ENCODE measurements at regions not wholly inside any gene's neighbourhood (a gene's known extent, or its start where the extent isn't known, plus 50 kb on each side); places are given as distances from the start of the nearest gene placed in this dataset.

GRCh38 chr12:124440841-124441381, 126.5 kb downstream of the NCOR2 start:
- no peak for DNase-seq

DNA sequence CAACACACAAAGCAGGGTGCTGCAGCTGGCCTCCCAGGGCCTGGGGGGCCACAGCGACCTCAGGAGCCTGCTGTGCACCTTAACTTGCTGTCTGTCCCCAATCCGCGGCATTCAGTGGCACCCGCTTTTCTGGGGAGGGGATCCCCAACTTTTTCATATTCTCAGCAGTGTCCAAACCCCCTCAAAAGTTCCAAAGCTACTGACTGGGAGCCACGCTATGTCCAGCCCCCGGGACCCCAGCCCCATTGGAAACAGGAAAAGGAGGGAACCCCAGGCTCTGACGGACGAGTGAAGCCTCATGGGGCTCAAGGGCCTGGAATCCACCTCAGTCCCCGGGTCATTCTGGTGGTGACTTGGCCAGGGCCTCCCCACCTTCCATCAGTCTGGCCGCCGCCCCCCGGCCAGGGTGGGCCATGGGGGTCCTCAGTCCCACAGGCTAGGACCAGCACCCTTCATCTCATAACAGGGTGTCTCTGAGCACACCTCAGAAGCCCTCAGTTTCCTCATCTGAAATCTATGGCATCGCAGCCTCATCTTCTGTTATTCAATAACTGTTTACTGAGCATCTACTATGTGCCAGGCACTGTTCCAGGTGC, 127.3 kb downstream of the NCOR2 start:
- no peak for DNase-seq

DNA sequence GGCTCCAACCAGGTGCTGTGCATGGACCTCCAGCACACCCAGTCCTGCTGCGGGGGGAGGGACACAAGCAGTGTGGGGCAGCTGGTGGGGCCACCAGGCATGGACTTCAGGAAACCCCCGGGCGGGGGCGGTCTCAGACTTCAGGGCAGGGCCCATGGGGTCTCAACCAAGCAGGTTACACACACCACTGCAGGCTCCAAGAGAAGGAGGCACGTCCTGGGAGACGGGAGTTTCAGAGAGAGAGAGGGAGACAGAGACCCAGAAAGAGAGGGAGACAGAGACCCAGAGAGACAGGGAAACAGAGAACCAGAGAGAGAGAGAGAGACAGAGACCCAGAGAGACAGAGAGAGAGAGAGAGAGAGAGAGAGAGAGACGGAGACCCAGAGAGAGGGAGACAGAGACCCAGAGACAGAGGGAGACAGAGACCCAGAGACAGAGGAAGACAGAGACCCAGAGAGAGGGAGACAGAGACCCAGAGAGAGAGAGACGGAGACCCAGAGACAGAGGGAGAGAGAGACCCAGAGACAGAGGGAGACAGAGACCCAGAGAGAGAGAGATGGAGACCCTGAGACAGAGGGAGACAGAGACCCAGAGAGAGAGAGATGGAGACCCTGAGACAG, 128.9 kb downstream of the NCOR2 start:
- no peak for DNase-seq

DNA sequence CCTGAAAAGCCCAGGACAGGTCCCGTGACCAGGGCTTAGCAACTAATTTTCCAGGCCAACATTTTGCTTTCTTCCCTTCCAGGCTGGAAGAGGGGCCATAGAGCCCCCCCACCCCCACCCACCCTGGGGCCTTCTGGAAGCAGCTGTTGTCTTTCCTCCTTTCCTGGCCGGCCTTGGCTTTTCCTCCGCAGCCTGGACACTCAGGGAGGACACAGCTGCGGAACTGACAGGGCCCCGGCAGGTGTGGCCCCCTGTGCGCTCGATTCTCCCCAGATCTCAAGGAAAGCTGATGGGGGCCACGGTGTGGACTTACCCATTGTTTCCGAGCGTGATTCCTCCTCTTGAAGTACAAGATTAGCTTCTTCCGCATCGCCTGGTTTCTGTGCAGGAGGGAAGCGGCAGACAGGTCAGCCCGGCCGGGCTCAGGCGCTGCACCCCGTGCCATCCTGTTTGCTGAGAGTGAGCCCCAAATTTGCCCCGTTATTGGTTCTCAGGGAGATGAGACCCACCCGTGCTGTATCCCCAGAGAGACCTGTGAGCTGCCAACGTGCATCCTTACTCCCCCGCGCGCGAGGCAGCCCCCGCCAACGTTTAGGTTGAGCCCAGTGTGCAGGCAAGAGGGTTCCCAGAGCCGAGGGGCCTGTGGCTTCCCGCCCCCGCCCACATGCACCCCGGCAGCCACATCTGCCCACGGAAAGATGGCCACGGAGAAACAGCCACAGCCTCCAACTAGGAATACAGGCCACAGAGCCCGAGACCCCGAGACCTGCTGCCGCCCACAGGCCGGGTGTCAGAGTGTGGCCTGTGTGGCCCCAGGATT, 129.6 kb downstream of the NCOR2 start:
- DNase-seq = no peak

DNA sequence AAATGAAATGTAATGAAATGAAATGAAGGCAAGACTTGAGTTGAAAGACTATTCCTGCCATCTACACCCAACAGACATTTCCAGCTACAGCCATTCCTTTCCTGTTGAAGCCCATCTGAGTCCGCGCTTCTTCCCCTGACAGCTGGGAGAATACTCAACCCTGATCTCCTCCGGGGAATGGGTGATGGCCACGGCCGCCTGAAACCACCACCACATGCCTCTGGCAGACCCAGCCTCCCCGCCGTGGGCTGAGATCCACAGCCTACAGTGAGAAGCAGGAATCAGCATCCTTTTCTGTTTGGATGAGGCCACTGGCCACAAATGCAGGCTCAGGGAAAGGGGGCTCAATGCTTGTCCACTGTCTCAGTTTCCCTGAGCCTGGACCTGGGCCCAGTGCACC, 130.3 kb downstream of the NCOR2 start:
- no peak for DNase-seq

GRCh38 chr12:124436366-124436765, 131.0 kb downstream of the NCOR2 start:
- DNase-seq = no peak

GRCh38 chr12:124435806-124436345, 131.5 kb downstream of the NCOR2 start:
- DNase-seq = no peak

GRCh38 chr12:124434951-124435805, 132.2 kb downstream of the NCOR2 start:
- no peak for DNase-seq

DNA sequence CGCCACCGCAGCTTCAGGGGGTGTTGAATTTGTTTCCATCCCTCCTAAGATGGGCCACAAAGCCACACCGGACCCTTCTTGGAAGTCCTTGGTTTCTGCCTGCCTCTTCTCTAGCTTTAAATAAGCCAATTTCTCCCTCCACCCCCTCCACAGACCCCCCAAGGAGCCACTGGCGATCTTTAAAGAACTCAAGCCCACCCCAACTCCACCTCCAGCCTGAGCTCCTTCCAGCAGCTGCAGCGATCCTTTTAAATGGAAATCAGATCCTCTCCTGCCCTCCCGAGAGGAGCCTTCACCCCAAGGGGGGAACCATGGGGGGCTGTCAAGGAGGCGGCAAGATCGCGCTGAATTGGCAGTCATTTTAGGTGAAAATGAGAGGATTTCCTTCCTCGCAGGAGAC, 133.1 kb downstream of the NCOR2 start:
- no peak for DNase-seq

DNA sequence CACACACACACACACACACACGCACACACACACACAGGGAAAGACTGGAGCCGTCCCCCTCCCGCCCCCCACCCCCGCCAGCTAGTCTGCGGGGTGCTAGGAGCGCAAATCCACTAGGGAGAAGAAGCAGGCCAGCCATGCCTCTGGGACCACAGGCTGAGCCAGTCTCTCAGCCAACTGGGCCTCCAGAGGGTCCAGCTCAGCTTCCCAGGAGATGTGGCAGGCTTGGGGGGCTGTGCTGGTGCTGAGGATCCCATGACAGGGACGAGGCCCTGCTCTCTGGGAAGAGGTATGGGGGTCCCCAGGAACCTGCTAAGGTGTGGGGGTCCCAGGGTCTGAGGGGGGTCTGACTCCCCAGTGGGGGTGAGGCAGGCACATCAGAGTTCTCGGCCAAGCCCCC, 133.5 kb downstream of the NCOR2 start:
- DNase-seq = no peak

DNA sequence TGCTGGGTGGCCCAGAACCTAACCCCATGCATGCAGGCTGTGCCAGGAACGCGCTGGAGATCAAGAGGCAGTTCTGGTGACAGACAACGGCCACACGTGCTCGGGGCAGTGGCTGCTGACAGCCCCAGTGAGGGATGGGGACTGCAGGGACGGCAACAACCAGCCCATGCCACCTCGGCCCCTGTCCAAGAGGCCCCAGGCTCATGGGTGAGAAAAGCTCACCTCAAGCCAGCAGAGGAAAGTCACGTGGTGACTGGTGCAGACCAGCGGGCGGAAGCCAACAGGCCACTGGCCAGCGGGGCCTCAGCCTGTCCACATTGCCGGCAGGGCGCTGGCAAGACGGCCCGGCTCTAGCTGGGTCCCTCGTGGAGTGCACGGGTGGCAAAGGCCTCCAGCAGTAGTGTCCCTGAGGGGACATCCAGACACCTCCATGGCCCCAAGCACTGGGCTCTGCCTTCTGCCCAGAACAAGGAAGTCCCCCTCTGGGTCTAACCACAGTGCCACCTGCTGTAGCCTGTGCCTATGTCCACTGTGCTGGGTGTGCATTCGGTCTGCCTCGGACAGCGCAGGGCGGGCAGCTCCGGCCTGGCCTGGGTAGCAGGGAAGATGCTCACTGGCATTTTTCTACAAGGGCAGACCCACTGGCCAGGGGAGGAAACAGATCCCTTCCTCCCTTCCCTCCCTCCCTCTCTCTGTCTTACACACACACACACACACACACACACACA, 134.1 kb downstream of the NCOR2 start:
- DNase-seq = no peak

DNA sequence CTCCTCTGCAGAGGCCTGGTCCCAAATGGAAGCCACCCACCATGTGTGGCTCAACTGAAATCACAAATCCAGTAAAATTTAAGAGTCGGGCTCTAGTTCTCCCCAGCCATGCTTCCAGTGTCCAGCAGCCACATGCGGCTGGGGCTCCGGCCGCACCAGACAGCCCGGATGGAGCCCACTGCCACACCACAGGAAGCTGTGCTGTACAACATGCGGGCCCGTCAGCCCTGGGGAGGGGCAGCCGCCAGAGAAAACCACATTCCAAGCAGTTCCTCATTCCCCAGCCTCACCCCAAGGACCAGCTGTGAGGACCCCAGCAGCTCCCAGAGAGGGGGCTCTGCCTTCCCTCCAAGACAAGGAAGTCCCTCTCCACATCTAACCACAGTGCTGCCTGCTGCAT, 135.0 kb downstream of the NCOR2 start:
- DNase-seq = no peak

DNA sequence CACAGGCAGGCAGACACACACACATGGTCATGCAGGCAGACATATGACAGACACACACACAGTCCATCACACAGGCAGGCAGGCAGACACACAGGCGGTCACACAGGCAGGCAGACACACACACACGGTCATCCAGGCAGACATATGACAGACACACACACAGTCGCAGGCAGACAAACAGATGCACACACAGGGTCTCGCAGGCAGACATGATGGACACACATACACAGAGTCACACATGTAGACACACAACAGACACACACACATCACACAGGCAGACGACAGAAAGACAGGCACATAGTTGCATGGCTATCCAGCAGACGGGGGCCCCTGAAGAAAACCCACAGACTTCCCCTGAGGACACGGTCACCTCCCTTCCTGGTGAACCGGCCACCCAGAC, 135.4 kb downstream of the NCOR2 start:
- no peak for DNase-seq

DNA sequence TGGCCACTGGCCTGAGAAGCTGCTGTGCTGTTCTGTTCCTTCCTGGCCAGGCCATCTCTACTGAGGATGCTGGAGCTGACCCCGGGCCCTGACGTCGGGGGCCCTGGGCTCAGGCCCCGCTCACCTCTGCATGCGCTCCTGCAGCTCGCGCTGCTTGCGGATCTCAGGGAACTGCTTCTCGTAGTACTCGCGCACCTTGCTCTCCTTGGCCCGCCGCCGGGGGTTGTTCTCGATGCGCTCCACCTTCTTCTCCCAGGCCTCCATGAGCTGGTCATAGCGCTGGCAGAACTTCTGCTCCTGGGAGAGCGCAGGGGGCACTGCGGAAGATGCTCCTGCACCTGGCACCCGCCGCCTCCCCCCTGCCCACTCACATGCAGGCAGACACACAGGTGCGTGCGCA, 135.6 kb downstream of the RFLNA start:
- DNase-seq = no peak

DNA sequence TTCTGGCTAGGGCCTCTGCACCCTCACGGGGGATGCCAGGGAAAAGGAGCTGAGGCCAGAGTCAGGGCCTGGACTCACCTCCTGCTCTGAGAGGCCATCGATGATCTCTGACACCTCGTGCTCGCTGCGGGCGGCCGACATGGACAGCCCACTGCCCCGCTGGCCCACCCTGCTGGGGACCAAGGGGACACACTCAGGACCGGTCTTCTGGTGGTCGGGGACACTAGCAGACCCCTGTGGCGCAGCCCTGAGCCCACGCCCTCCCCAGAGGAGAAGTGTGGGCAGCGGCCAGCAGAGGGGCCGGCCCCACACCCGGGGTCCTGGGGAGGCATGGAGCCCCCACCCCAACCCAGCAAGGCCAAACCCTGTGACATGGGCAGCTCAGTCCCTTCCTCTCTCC, 134.6 kb downstream of the RFLNA start:
- DNase-seq = no peak

GRCh38 chr12:124428792-124429281, 133.9 kb downstream of the RFLNA start:
- no peak for DNase-seq

DNA sequence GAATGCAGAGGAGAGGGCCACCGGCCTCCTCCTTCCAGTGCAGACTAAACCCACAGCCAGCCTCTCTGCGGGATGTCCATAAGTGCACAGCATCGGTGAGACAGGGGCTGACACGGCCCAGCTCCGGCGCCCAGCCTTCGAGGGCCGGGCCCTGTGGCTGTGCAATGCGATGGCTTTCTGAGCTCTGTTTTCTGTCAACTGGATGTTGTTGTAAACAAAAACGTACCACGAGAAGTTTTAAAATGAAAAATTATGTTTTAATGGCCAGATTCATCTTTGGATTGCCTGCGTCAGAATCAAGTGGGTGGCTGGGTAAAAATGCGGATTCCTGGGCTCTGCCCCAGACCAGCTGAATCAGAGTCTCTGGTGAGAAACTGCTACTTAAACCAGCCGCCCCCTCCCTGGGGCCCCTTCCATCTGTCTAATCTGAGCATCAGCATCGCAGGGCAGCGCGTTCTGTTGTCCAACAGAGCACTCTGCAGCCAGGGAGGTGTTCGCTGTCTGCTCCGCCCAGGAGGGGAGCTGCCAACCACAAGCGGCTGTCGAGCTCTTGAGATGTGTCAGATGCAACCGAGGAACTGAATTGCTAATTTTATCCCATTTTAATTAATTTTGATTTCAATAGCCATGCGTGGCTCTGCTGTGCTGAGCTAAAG, 133.4 kb downstream of the RFLNA start:
- DNase-seq = no peak

DNA sequence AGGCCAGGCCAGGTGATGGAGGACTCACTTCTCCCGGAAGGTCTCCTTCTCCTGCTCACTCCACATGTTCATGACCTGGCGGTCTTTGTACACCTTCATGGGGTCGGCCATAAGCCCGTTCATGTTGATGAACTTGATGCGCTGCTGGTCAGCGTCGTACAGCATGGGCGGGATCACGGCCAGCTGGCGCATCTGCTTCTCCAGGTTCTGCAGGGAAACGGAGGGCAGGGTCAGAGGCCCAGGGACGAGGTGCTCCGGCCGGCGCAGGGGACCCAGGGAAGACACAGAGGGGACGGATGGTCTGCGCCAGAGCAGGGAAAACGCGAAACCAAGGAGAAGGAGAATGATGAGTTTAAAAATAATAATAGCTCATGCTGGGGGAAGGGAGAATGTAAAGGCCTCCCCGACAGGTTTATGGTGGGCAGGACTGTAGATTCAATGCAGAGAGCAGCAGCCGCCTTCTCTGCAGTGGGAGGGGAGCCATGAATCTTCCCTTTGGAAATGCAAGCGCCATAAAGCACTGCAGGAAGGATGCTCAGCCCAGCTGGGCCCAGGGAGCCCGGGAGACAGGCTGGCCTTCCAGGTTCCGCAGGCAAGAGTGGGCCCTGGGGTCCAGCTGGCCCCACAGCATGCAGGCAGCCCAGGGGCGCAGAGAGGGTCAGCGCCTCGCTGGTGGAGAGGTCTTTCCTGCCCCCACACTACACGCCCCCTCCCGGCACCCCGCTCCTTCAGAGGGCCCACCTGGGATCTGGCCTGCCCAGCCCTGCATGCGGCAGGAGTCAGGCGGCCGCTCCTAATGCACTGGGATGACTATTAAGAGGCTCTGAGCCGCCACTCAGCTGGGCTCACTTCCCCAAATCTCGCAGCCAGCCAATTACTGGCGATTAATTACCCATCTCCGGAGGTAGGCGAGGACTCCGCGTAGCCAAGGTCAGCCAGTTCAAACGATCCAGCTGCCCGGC, 132.0 kb downstream of the RFLNA start:
- DNase-seq = no peak

DNA sequence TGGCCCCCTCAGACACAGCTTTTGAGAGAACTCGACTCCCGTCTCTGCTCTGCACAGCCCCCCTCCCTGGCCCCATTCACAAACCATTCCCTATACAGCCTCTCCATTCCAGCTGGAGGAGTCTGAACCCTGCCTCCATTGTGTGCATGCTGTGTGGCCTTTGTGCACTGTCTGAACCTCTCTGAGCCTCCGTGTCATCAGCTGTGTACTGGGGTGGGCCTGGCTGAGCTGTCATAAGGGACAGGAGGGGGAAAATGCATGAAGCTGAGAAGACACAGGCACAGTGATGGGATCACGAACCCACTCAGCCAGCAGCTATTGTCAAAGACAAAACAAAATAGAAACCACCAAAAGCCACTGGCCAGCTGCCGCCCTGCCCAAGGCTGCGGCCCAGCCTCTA, 130.8 kb downstream of the RFLNA start:
- no peak for DNase-seq

DNA sequence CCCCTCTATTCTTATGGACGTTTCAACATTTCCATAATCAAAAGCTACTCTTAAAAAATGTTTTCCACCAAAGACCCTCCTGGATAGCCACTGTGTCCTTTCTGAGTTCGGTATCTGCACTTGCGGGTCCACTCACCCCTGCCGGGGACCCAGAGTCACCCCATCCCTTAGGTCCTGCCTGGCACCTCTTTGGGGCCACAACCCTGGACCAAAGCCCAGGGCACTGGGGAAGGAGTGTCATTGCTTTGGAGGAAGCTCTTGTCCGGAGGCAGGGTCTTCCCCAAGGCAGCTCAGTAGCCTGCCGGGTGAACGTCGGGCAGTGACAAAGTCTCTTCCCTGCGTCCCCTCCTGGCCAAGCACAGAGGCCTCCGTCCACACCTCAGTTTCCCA, 129.6 kb downstream of the RFLNA start:
- DNase-seq = no peak
